ENCODE measurements at regions not wholly inside any gene's neighbourhood (a gene's known extent, or its start where the extent isn't known, plus 50 kb on each side); places are given as distances from the start of the nearest gene placed in this dataset.

GRCh38 chr14:71454010-71454409 lies 478.2 kb upstream of the RGS6 start:
- no peak for TF ChIP-seq POLR2A (IDR thresholded peaks at IDR 0.05)
- TF ChIP-seq CTCF (IDR thresholded peaks at IDR 0.05), result no peak
- no peak for TF ChIP-seq POLR2AphosphoS5 (IDR thresholded peaks at IDR 0.05)

All from prostate gland (tissue), 2 donors.